ENCODE measurements at regions not wholly inside any gene's neighbourhood (a gene's known extent, or its start where the extent isn't known, plus 50 kb on each side); places are given as distances from the start of the nearest gene placed in this dataset.
"Not testable (repeated sequence)": the region's sequence is repeated elsewhere in the genome, so short reads cannot be mapped to it uniquely, and the experiment has no call there.

GRCh38 chr13:73162912-73163911 is 104.4 kb downstream of the KLF5 start:
- DNase-seq = no peak

DNA sequence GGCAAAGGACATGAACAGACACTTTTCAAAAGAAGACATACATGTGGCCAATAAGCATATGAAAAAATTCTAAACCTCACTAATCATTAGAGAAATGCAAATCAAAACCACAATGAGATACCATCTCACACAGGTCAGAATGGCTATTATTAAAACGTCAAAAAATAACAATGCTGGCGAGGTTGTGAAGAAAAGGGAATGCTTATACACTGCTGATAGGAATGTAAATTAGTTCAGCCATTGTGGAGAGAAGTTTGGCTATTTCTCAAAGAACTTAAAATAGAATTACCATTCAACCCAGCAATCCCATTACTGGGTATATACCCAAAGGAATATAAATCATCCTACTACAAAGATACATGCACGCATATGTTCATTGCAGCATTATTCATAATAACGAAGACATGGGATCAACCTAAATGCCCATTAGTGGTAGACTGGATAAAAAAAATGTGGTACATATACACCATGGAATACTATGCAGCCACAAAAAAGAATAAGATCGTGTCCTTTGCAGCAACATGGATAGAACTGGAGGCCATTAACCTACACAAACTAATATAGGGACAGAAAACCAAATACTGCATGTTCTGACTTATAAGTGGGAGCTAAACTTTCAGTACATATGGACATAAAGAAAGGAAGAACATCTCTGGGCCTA is 101.7 kb downstream of the KLF5 start:
- not testable (repeated sequence) for DNase-seq

- no peak for DNase-seq
These were observed 100.0 kb downstream of the KLF5 start for GRCh38 chr13:73158851-73159250.

DNA sequence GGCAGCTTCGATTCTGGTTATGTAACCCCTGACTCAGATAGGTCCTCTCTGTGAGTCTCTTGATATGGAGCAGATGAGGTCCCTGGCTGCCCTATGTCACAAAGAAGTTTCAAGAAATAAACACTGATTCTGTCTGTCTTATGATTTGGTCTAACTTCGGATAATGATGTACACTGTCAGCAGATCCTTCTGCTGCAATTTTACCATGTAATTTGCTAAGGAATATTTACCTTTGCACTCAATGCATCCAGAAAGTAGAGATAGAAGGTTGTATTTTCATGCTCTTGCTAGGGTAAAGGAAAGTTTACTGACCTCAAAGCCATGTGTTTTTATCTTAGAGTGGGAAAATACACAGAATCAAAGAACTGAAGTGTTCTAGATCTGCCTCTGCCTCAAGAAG is 98.2 kb downstream of the KLF5 start:
- DNase-seq = no peak

- DNase-seq = no peak
These were observed 87.9 kb downstream of the KLF5 start for GRCh38 chr13:73146707-73147106.

DNA sequence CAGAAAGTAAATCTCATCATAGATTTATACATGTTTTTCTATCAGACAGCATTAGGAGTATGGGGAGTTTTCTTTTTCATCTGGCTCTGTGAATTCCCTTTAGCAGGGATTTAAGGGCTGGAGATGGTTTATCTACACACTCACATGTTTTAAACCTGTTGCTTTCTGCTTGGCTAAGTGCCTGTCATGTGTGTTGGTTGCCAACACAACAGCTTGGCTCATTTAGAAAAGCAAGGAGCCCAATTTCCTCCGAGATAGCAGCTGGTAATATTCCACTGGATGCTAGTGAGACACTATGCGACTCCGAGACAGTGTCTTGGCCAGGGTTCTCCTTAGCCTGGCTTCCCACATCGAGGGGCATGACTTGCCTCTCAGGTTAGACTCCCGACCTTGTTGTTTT is 83.3 kb downstream of the KLF5 start:
- DNase-seq = peak; percentile 65

DNA sequence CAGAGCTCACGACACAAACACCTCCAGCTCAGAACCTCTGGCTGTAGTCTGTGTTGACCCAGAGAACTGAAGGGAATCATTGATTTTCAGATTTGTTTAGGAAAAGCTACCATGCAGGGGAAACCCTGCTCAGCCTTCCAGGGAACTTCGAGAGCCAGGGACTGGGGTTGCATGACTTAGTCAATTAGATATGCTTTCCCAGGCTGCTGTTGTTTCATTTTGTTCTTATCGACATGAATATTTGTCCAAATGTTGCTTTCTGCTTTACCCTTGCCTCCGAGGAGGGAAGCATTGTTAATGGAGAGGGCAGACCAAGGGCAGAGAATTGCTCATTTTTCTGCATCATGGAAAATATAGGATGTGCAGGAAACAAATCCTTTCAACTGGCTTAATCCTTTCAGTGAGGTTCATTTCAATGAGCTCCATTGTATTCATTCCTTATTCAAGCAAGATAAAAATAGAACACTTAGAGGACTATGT is 82.5 kb downstream of the KLF5 start:
- no peak for DNase-seq

GRCh38 chr13:73140801-73141200 is 82.0 kb downstream of the KLF5 start:
- no peak for DNase-seq

DNA sequence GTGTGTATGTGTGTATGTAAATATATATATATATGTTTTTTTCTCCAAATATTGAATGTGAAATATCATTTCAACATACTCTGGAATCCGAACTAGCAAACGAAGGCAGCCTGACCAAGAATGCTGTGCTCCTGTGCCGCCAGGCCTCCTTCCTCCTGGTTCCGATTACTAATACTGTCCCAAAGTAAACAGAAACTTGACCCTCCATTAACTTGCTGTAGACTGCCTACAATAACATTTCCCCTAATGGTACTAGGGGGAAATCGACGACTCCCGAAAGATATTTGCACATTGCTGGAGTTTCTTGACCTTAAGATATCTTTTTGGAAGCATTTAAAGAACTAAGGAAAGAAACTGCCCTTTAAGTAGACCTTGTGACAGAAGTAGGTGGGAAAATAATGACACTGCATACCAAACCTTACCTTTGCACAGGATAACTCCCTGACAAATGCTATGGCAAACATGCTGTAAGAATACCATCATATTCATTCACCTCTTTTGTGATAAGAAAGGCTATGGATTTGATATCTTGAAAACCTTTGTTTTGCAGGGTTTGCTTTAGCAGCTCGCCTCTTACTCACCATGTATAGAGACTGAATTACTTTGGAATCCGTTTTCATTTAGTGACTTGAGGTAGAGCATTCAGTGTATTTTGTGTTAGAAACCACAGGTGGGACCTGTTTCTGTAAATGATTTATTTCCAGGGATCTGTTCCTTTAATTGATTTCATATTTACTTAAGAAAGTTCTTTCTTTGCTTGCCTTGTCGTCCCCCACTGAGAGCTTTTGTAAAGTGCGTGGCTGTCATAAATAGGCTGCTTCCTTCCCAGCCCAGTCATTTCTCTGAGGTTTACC is 80.1 kb downstream of the KLF5 start:
- peak; percentile 30 for DNase-seq

- no peak for DNase-seq
These were observed 79.5 kb downstream of the KLF5 start for GRCh38 chr13:73138276-73138637.

- no peak for DNase-seq
These were observed 78.0 kb downstream of the KLF5 start for GRCh38 chr13:73136776-73137175.

DNA sequence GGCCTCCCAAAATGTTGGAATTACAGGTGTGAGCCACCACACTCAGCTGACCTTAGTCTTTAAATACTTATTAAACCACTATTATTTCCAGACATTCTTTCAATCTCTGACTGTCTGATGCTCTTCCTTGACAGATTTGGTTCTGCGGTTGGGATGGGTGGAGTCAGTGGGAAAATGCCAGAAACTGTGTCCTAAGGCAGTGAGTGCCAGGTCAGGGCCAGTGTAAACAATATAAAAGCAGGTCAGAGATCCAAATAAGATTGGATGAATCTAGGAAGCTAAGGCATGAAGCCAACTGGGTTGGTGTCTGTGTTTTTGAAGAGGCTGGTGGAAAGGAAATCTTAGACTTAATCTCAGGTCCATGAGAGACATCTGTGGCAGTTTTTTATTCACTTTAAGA is 74.7 kb downstream of the KLF5 start:
- no peak for DNase-seq

DNA sequence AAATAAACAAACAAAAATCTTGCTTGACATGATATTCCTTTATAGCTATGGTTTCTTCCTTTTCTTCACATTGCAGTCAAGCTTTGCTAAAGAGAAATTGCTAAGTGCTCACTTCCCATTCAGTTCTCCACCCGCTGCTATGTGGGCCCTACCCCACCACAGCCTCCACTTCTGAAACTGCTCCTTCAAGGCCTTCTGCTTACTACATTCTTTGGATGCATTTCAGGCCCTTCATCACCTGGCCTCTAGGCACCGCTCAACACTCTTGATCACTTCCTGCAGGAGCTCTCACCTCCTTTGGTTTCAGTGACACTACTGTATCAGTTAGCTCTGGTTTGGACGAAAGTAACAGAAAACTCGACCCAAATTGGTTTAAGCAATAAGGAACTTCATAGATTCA is 72.4 kb downstream of the KLF5 start:
- no peak for DNase-seq

- DNase-seq = no peak
These were observed 70.2 kb downstream of the KLF5 start for GRCh38 chr13:73129023-73129422.
